K562 (cell line): ENCODE measurements at regions not wholly inside any gene's neighbourhood (a gene's known extent, or its start where the extent isn't known, plus 50 kb on each side); places are given as distances from the start of the nearest gene placed in this dataset.

ENCODE experiments used
- ARID1B ChIP-seq: fragments of 450-650 bp; IDR thresholded peaks from 2 replicates; pipeline ENCODE4 v1.6.1; 2016; ENCODE audit warnings: antibody characterized with exemption, mild to moderate bottlenecking, inconsistent platforms
- CEBPG ChIP-seq, 3 experiments: fragments of 200-800 bp in 1 of 3; sonication (Bioruptor generic) in 1 of 3; sonication (generic) in 1 of 3; formaldehyde crosslinking in 1 of 3; IDR thresholded peaks in 2 of 3; conservative IDR thresholded peaks in 1 of 3; 2 replicates each; pipeline versions ENCODE4 v1.6.1 to v1.8.0; 2016 to 2022; ENCODE audit warnings: missing compliant biosample characterization in 2 of 3, missing genetic modification characterization in 2 of 3, mild to moderate bottlenecking in 1 of 3, missing genetic modification reagents in 1 of 3
- CTCF ChIP-seq, 3 experiments: IDR thresholded peaks in 2 of 3; conservative IDR thresholded peaks in 1 of 3; 2 replicates each; pipeline ENCODE4 v1.5.1; 2011 to 2012; ENCODE audit warnings: low read length in 3 of 3, mild to moderate bottlenecking in 3 of 3, control low read depth in 2 of 3, improper control_type of control experiment in 1 of 3, inconsistent platforms in 1 of 3, low read depth in 1 of 3, mixed read lengths in 1 of 3, moderate library complexity in 1 of 3; ENCODE audit not compliant: insufficient read depth in 2 of 3
- FOXK1 ChIP-seq: sonication (generic); formaldehyde crosslinking; IDR thresholded peaks from 2 replicates; pipeline ENCODE4 v1.8.0; 2022; ENCODE audit warnings: missing genetic modification reagents, mild to moderate bottlenecking, borderline replicate concordance
- GATAD2A ChIP-seq: fragments of 450-650 bp; IDR thresholded peaks from 2 replicates; pipeline ENCODE4 v1.6.1; 2017
- MCM3 ChIP-seq: fragments of 450-650 bp; IDR thresholded peaks from 2 replicates; pipeline ENCODE4 v1.6.1; 2016
- PHTF2 ChIP-seq: fragments of 250-450 bp; sonication (Bioruptor Pico); IDR thresholded peaks from 2 replicates; pipeline ENCODE4 v1.5.0; 2021; ENCODE audit warnings: mild to moderate bottlenecking
- SP2 ChIP-seq: IDR thresholded peaks from 2 replicates; pipeline ENCODE4 v1.6.1; 2011; ENCODE audit warnings: mild to moderate bottlenecking, low read depth, low read length, moderate library complexity; ENCODE audit not compliant: poor library complexity, severe bottlenecking; ENCODE audit errors: extremely low read depth
- ZNF165 ChIP-seq: fragments of 250-450 bp; sonication (Bioruptor Pico); IDR thresholded peaks from 2 replicates; pipeline ENCODE4 v1.4.0; 2020; ENCODE audit warnings: borderline replicate concordance
- ZZZ3 ChIP-seq: fragments of 450-650 bp; IDR thresholded peaks from 2 replicates; pipeline ENCODE4 v1.6.1; 2016; ENCODE audit warnings: antibody characterized with exemption, mild to moderate bottlenecking, moderate library complexity

GRCh38 chr6:135672256-135672655 lies 174.7 kb upstream of the AHI1 start:
- no peak for TF ChIP-seq CEBPG (CRISPR knock-in tag; IDR thresholded peaks at IDR 0.05)
- no peak for TF ChIP-seq CEBPG (tag; conservative IDR thresholded peaks at IDR 0.05 in 1 of 2, IDR thresholded peaks at IDR 0.05 in 1 of 2)
- TF ChIP-seq GATAD2A: no peak
- TF ChIP-seq ZNF165: no peak
- no peak for TF ChIP-seq PHTF2 (CRISPR knock-in tag)
- no peak for TF ChIP-seq ZZZ3
- no peak for TF ChIP-seq ARID1B
- no peak for TF ChIP-seq CTCF (IDR thresholded peaks at IDR 0.05 in 2 of 3, conservative IDR thresholded peaks at IDR 0.05 in 1 of 3; ENCODE audit: insufficient read depth in 2 of 3, low read depth in 1 of 3, low read length in 3 of 3)
- TF ChIP-seq SP2: no peak
- TF ChIP-seq MCM3: no peak
- no peak for TF ChIP-seq FOXK1
